PC-9 (cell line): ENCODE measurements at regions not wholly inside any gene's neighbourhood (a gene's known extent, or its start where the extent isn't known, plus 50 kb on each side); places are given as distances from the start of the nearest gene placed in this dataset.

Experiments
- BruUV-seq: library from RNA; stranded (reverse); fragments of 400-500 nt; replicated peaks from 2 replicates; lab custom pipeline; 2021; lab: Mats Ljungman, UMichigan
- CTCF ChIA-PET: fragments of 300-600 bp; sonication (Branson Sonifier 250); formaldehyde crosslinking; loops from one replicate; lab custom pipeline; 2022; ENCODE audit warnings: antibody characterized with exemption; lab: Charles Lee
- POLR2A ChIA-PET: fragments of 300-600 bp; sonication (Branson Sonifier 250); formaldehyde crosslinking; loops from one replicate; lab custom pipeline; 2022; ENCODE audit warnings: antibody characterized with exemption; ENCODE audit not compliant: unreplicated experiment; lab: Charles Lee
- DNase-seq, 2 experiments: peaks; one replicate each; pipeline versions ENCODE4 v3.0.0 to v3.0.0-alpha.2; 2015 to 2022; ENCODE audit warnings: mixed read lengths in 1 of 2
- H2AFZ ChIP-seq: fragments of 200-600 bp; sonication (generic); 2 replicates; pipeline ENCODE4 v1.8.1; 2017; ENCODE audit warnings: antibody characterized with exemption
- H3F3A ChIP-seq: fragments of 200-600 bp; sonication (generic); 2 replicates; pipeline ENCODE4 v1.8.1; 2017; ENCODE audit warnings: antibody characterized with exemption, mild to moderate bottlenecking, low read depth; ENCODE audit not compliant: insufficient read depth
- H3K27ac ChIP-seq: fragments of 200-600 bp; sonication (generic); 2 replicates; pipeline ENCODE4 v1.6.1; 2016; ENCODE audit warnings: mixed run types
- H3K27me3 ChIP-seq: fragments of 200-600 bp; sonication (generic); 2 replicates; pipeline ENCODE4 v1.6.1; 2016; ENCODE audit warnings: low read depth, mixed run types; ENCODE audit not compliant: insufficient read depth
- H3K36me3 ChIP-seq: fragments of 200-600 bp; sonication (generic); 2 replicates; pipeline ENCODE4 v1.6.1; 2016; ENCODE audit warnings: low read depth, mixed run types
- H3K4me1 ChIP-seq: fragments of 200-600 bp; sonication (generic); replicated peaks from 2 replicates; pipeline ENCODE4 v1.6.1; 2016; ENCODE audit warnings: mixed run types; ENCODE audit not compliant: insufficient read depth
- H3K4me2 ChIP-seq: fragments of 200-600 bp; sonication (generic); 2 replicates; pipeline ENCODE4 v1.6.1; 2017; ENCODE audit warnings: mixed run types
- H3K4me3 ChIP-seq: fragments of 200-600 bp; sonication (generic); 2 replicates; pipeline ENCODE4 v1.6.1; 2016; ENCODE audit warnings: mixed run types
- H3K79me2 ChIP-seq: fragments of 200-600 bp; sonication (generic); 2 replicates; pipeline ENCODE4 v1.6.1; 2017; ENCODE audit warnings: low read depth, mixed run types
- H3K9me2 ChIP-seq: fragments of 200-600 bp; sonication (generic); 2 replicates; pipeline ENCODE4 v1.8.1; 2017; ENCODE audit warnings: mild to moderate bottlenecking; ENCODE audit not compliant: insufficient read depth
- H3K9me3 ChIP-seq: fragments of 200-600 bp; sonication (generic); 2 replicates; pipeline ENCODE4 v1.8.1; 2016; ENCODE audit warnings: low read depth; ENCODE audit not compliant: insufficient read depth
- H4K20me1 ChIP-seq: fragments of 200-600 bp; sonication (generic); 2 replicates; pipeline ENCODE4 v1.8.1; 2017; ENCODE audit not compliant: insufficient read depth
- EZH2 ChIP-seq: fragments of 200-600 bp; sonication (generic); IDR thresholded peaks from 2 replicates; pipeline ENCODE4 v1.8.0; 2017; ENCODE audit warnings: antibody characterized with exemption, low read depth
- intact Hi-C: fragments of 100-400 bp; cut with micrococcal nuclease; formaldehyde crosslinking; loops from one replicate; pipeline ENCODE4 v1.10.0; 2022; ENCODE audit not compliant: unreplicated experiment
- TF ChIP-seq, protein P1 (sequence below): fragments of 200-600 bp; sonication (generic); conservative IDR thresholded peaks from 2 replicates; pipeline ENCODE4 v1.6.1; 2017; ENCODE audit warnings: mixed run types, antibody characterized with exemption, mild to moderate bottlenecking, moderate library complexity

DNA sequence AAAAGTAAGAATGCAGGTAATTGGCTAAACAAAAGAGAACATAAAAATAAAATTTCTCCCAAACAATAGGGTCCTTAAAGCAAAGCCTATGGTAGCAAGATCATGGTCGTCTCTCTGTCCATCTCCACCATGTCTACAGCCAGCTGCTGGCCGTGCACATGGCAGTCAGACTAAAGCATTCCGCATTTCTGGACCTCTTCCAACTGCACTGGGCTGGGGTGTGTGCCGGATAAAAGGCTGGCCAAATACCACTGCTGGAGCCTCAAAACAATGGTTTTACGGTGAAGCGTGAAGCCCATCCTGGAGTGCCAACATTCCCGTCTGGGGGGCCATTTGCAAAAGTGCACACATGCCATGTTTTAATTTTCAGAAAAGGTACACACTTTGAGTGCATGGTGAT, 74.8 kb upstream of the PIEZO2 start:
- Histone ChIP-seq H3F3A (no peaks in the 10 kb centered on the region), H3K27me3 (peaks cover 21% of the 10 kb centered on the region), H3K4me2 (no peak overlapping the region), H3K36me3 (no peaks in the 10 kb centered on the region), H3K9me2 (no peaks in the 10 kb centered on the region), H3K79me2 (no peaks in the 10 kb centered on the region), H3K27ac (no peak overlapping the region), H3K9me3 (no peaks in the 10 kb centered on the region), H4K20me1 (no peaks in the 10 kb centered on the region), H2AFZ (no peak overlapping the region), H3K4me1 (no peaks in the 10 kb centered on the region), H3K4me3 (no peak overlapping the region)
- POLR2A ChIA-PET, result no interaction called here
- no TSS peak for BruUV-seq
- intact Hi-C loops, result no loop called here
- TF ChIP-seq, protein P1, sequence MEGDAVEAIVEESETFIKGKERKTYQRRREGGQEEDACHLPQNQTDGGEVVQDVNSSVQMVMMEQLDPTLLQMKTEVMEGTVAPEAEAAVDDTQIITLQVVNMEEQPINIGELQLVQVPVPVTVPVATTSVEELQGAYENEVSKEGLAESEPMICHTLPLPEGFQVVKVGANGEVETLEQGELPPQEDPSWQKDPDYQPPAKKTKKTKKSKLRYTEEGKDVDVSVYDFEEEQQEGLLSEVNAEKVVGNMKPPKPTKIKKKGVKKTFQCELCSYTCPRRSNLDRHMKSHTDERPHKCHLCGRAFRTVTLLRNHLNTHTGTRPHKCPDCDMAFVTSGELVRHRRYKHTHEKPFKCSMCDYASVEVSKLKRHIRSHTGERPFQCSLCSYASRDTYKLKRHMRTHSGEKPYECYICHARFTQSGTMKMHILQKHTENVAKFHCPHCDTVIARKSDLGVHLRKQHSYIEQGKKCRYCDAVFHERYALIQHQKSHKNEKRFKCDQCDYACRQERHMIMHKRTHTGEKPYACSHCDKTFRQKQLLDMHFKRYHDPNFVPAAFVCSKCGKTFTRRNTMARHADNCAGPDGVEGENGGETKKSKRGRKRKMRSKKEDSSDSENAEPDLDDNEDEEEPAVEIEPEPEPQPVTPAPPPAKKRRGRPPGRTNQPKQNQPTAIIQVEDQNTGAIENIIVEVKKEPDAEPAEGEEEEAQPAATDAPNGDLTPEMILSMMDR, result no peak
- no peak for TF ChIP-seq EZH2
- CTCF ChIA-PET, result no interaction called here
- no peak for DNase-seq

DNA sequence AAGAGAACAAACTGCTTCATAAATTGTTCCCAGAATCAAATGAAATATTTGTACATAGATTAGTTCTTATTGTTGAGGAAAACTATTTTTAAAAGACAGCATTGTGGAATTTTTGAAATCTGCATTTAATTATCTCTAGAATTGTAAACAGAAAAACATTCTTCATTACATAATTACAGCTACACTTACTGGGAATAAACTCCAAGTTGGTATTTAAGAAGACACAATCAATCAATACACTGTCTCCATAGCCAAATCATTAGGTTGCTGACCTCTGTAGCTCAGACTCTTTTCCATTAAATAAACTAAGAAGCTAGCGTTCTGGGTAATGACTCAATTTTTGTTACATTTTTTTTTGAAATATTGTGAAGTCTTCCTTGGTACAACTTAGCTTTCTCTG, 70.2 kb upstream of the PIEZO2 start:
- POLR2A ChIA-PET, result interaction anchor here (0.7 kb wide), 1 partner anchor 171 kb away, joined by 5 read pairs; no protein-coding TSS in a partner anchor
- no peak overlapping the region for H3K4me2 ChIP-seq
- no peak overlapping the region for H2AFZ ChIP-seq
- intact Hi-C loops, result no loop called here
- BruUV-seq, result no TSS peak
- peaks cover 37% of the 10 kb centered on the region; the same call in 1 of the 2 replicates for H3K27me3 ChIP-seq
- H3K27ac ChIP-seq, result no peak overlapping the region
- no peaks in the 10 kb centered on the region for H3F3A ChIP-seq
- CTCF ChIA-PET, result no interaction called here
- no peak for TF ChIP-seq EZH2
- TF ChIP-seq, protein P1, result no peak
- H3K9me3 ChIP-seq, result no peaks in the 10 kb centered on the region
- no peaks in the 10 kb centered on the region for H3K79me2 ChIP-seq
- H3K4me3 ChIP-seq, result no peak overlapping the region
- DNase-seq, result no peak
- no peaks in the 10 kb centered on the region for H4K20me1 ChIP-seq
- no peaks in the 10 kb centered on the region for H3K4me1 ChIP-seq
- H3K9me2 ChIP-seq, result no peaks in the 10 kb centered on the region
- no peaks in the 10 kb centered on the region for H3K36me3 ChIP-seq

DNA sequence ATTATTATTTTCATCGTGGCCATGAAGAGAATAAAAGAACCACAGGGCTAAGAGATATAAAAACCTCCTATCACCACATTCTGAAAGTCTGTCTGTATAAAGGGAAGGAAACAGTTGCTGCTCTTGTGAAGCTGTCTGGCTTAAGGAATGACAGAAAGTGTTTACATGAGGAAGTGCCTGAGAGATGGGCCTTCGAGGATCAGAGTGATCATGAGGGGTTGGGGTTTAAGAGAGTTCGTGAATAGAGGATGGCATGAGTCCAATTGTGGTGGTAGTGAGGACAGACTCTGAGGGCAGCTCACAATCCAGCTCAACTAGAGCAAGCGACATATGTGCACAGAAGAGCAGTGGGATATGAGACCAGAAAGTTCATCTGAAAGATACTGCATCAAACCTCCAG, 65.8 kb upstream of the PIEZO2 start:
- BruUV-seq, result no TSS peak
- no peaks in the 10 kb centered on the region for H3K36me3 ChIP-seq
- TF ChIP-seq, protein P1, result no peak
- no peak for TF ChIP-seq EZH2
- H3K9me2 ChIP-seq, result no peaks in the 10 kb centered on the region
- peaks cover 54% of the 10 kb centered on the region for H3K27me3 ChIP-seq
- ChIA-PET CTCF (no interaction called here), POLR2A (no interaction called here)
- H3K79me2 ChIP-seq, result no peaks in the 10 kb centered on the region
- no peak overlapping the region for H3K4me3 ChIP-seq
- no peaks in the 10 kb centered on the region for H3K9me3 ChIP-seq
- H3K4me2 ChIP-seq, result no peak overlapping the region
- H4K20me1 ChIP-seq, result no peaks in the 10 kb centered on the region
- DNase-seq, result no peak
- no peak overlapping the region for H2AFZ ChIP-seq
- intact Hi-C loops, result no loop called here
- H3K4me1 ChIP-seq, result no peaks in the 10 kb centered on the region
- no peaks in the 10 kb centered on the region for H3F3A ChIP-seq
- H3K27ac ChIP-seq, result no peak overlapping the region
